ENCODE measurements at regions not wholly inside any gene's neighbourhood (a gene's known extent, or its start where the extent isn't known, plus 50 kb on each side); places are given as distances from the start of the nearest gene placed in this dataset.
A peak's percentile ranks its signal among the peaks of the same experiment; 100 is the strongest.

DNA sequence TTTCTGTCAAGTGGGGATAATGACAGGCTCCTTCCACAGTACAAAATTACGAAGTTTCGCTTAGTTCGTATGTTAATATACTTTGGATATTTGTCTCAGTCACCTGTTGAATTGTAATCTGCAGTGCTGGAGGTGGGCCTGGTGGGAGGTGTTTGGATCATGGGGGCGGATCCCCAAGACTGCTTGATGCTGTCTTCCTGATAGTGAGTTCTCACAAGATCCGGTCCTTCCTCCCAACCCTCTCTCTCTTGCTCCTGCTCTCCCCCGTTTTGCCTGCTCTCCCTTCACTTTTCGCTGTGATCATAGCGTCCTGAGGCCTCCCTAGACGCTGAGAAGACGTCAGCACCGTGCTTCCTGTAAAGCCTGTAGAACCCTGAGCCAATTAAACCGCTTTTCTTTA, 97.1 kb upstream of the EPB41L3 start:
- DNase-seq, result no peak

DNA sequence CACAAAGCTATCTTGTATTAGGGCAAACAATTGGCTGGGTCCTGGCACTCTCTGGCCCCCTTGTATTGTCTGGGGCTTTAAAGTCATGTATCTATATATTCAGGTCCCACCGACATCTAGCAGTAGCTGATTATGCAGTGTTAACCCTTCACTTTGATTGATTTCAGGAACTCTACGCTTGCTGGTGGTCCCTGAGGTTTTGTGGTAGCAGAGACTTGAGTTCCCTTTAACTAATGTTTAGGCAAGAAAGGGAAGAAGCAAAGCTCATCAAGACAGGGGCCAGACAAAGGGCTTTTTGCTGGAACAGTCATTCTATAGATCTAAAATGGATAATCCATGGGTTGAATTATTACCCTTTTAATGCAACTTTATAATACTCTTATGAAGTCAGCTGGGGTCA, 95.3 kb upstream of the EPB41L3 start:
- no peak for DNase-seq

DNA sequence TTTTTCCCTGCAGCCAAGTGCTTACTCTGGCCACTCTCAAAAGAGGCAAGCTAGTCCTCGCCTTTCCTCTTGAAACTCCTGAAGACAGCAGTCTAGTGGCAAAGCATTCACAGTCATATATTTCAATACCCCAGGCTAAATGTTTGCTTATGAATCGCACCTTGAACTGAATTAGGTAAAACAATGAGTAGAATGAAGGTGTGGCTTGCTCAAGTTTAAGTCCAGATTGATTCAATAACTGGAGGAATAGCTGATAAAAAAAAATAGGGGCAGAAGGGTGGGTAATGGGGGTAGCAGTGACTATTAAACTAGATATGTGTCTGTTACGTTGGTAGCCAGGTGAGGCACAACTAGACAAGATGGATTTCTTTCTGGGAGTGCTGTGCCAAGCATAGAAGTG, 88.2 kb upstream of the EPB41L3 start:
- DNase-seq, result no peak

DNA sequence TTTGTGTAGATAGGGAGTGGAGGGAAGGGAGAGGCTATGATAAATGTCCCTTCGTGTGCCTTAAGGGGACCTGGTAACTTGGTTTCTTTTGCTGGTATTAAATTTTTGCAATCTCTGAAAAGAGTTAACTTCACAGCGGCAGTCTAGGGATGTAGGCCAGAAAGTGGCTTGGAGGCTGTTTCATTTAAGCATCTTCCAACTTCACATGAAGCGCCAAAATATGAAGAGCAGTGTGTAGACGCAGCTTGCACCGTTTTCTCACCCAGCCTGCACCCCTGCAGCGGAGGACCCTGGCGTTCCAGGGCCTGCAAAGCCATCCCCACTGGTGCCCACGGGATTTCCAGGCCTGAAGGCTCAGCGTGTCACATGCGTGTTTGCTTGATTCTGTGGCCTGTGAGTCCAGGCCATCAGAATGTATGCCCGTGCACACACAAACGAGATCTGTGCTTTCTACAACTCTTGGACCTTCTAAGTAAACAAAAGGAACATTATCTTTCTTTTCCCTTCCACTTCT, 87.2 kb upstream of the EPB41L3 start:
- no peak for DNase-seq

DNA sequence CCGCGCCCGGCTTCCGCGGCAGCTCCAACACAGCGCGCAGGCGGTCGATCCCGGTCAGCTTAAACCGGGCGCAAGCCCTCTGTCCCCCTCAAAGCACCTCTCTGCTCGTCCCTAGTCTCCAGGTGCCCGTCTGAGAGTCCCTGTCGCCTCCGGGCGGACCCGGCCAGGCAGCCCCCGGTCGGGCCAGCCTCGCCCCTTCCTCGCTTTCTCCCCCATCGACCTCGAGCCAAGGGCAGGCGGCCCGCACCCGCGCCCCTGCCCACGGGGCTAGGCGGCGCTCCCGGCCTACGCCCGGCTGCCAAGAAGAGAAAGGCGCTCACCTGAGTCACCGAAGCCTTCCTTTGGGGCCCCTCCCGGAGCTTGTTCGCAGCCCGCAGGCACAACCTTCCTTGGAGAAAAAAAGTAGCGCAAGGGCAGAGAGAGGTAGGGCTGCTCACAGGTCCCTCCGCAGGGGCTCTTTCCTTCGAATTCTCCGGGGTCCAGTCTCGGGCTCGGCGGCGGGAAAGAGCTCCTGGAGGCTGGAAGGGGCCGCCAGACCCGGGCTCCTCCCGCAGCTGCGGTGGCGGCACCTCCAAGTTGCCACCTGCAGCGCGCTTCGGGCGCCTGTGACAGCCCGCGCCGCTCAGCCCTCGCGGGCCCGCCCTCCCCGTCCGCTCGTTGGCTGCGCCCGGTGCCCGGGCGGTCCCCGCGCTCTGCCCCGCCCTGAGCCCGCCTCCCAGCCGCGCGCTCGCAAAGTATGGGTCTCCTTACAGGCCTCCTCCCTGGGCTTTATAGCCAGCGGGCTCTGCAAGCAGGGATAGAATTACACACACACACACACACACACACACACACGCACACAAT, 86.5 kb upstream of the EPB41L3 start:
- peak; percentile 81 for DNase-seq

DNA sequence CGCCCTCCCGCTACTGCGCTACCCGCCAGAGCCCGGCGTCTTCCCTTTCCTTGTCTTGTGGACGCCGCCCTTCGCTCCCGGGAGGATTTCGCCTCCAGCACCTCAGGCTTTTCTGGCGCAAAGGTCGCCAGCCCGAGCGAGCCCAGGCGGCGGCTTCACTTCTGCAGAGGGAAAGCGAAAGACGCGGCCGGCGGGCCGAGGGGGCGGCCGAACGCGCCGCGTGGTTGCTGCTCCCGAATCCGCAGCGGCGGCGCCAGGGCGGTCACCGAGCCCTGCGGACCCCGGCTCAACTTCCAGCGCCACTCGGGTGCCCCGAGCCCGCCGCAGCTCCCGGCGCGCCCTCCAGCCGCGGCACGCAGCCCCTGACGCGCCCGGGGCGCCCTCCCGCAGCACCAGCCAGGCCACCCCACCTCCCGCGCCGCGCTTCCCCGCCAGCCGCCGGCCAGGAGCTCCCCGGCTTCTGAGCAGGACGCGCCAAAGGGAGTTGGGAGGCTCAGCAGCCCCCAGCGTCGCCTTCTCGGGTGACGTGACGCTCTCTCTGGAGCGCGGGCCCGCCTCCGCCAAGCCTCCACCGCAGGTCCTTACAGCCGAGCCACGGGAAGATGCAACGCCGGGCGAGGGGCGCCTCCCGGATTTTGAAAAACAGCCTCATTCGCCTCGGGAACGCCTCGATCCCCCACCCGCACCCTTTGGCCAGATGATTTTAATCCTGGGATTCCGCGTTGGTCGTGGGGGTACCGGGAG, 84.9 kb upstream of the EPB41L3 start:
- peak; percentile 43 for DNase-seq

DNA sequence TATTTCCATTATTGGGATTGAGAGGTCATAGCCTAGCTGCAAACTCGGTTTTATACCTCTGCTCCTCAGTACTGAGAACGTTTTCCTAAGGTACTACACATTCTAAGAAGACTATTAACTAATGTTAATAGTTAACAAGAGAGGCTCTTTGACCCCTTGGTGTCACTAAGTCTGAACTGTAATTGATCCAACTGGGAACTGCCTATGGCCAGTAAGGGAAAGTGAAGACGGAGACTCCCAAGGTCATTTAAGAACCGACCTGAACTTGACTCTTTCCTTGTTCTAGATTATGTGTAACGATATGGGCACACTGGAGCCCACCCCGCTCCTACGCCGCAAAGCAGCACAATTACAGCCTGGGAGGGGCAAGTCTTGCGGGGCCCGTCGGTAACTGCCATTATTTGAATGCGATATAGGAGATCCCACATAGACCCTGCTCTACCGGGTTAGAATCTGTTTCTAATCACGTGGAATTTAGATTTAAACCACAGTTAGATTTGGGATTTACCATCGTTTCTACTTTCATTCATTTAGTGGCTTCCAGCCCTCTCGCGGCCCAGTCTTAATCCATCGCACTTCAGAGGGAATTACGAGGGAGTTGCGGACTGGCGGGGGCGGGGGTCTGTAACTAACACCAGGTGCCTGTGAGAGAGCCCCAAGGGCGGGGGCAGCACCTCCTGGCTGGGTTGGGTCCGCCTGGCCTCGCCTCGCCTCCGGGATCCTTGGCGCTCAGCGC, 84.1 kb upstream of the EPB41L3 start:
- peak; percentile 19 for DNase-seq

DNA sequence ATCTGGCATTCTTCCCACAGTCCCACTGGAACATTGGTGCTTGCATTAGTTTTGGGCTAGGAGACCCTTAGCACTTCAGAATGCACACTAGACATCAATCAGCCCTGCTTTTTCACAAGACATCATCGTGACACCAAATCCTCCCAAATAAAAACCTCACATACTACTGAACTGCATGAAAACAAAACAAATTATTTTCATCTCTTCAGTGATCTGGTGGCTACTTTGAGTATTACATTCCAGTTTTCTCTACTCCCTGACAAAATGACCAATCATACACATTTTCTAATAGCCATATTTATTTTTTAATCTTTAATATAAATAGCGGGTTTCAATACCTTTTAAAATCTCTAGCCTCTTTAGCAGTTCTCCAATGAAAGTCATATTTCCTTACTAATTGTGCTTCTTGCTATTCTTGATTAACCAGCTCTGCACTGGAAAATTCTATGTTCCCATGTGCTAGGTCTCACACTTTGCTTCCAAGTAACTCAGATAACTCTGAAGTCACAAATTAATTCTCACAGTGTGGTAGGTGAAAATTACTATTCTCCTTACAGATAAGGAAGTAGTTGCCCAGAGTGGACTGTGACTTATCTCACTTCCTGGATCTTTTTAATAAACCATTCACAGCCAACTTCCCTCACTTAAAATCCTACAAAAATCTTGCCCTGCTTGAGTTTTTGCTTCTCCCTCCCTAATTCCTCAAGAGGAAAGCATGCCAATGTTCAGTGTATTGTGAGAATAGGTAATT, 82.5 kb upstream of the EPB41L3 start:
- no peak for DNase-seq

DNA sequence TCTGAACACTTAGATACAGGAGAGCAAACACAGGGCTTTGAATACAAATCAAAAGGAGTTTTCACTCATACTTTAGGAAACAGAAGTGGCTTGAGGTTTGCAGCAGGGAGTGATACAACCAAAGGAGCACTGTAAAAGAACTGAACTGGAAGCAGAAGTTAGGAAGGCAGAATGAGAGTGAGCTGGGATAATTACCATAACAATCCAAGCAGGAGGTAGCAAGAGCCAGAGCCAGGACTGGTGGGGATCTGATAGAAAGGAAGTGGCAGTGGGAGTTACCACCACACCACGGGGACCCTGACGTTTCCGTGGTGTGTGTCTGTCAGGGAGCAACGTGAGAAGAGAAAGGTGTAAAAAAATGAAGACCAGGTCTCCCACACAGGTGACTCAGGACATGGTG, 81.3 kb upstream of the EPB41L3 start:
- DNase-seq, result no peak

DNA sequence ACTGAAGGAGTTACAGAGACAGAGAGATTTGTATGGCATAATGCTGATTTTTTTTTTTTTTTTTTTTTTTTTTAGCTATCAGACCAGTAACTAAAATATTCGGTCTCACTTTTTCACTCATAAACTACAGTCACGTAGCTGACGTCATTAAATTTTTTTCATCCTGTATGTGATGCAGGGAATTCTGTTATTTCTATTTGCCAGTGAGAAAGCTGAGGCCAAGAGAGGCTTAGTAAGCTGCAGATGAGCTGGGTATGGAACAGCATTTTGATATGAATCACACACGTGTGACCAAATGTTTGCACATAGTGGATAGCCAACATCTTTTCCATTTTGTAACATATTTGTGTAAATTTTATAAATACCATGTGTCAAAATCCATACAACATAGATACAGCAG, 79.1 kb upstream of the EPB41L3 start:
- no peak for DNase-seq

DNA sequence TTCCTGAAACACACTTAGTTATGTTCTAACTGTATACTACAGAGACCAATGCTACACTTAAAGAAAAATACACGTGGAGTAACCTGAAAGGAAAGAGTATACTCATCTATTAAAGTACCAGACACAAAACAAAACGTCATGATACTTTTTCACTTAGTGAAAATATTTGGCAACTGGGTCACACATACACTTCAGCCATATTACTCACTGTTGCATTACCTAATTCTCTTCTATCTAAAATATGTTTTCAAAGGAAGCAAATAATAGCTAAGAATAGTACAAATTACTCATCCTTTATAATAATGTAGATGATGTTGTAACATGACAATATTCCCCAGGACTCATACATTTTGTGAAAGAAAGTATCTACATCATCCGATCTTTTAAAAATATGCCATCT, 76.5 kb upstream of the EPB41L3 start:
- no peak for DNase-seq

DNA sequence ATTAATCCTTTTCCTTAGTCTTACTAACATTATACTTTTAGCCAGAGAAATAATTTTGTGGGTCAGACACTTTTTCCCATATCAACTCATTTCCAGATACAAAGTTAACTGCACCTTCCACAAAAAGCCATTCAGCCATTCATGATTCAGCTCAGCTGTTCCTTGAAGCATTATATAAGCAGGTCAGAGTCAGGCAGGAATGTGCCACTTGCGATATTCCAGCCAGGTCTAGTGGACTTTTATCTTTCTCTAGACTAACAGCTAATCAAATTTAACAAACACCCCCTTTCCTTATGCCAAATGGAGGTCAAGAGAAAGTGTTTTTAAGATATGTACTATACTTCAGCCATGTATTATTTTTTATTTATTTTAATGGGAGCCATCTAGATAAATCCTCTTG, 75.6 kb upstream of the EPB41L3 start:
- no peak for DNase-seq

DNA sequence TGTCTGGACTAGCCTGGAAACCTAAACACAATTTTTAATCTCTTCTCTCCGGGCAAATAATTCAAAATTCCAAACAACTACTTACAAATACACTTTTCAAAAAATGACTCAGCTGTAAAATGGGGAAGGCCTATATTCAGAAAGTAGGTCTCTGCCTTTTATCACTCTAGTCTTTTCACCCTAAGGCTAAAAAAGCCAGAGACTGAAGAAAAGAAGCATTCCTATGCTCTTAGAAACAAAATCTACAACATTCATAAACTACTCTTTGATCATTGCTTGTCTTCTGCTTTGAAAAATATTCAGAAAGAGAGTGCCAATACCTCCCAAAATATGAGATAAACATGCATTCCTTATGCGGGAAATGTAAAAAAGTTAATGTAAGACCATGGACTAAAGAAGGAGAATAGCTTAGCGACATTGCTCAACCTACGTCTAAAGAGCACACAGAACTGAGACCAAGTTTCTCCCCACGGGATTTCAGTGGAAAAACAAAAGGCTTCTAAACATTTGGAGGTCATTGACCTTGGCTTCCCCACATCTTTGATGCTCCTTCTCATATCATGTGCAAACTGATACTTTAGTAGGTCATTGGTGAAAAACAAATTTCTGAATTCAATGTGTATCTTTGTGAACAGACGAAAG, 74.4 kb upstream of the EPB41L3 start:
- DNase-seq, result no peak

DNA sequence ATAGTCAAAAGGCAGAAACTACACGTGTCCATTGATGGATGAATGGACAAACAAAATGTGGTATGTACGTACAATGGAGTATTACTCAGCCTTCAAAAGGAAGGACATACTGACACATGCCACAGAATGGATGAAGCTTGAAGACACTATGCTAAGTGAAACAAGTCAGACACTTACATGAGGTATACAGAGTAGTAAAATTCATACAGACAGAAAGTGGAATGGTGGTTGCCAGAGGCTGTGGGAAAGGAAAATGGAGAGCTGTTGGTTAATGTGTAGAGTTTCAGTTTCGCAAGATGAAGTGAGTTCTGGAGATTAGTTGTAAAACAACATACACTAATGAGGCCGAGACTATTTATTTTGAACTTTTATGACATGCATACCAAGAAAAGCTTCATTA, 67.4 kb upstream of the EPB41L3 start:
- DNase-seq, result no peak

DNA sequence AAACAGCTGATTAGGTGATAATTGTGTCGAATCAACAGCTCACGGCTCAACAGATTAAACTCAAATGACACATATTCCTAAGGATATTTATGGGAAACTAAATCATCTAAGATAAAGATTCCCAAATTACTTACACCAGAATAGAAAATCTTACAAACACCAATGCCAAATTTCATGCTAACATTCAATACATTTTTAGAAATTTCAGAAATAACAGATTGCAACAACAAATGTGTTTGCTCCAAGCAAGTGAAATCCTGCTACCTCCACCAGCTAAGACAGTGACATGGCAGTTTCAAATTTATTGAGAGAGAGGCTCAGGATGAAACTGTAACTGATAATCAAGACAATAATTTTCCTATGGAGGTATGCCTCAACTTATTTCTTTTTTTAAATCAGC, 65.0 kb upstream of the EPB41L3 start:
- DNase-seq, result no peak

DNA sequence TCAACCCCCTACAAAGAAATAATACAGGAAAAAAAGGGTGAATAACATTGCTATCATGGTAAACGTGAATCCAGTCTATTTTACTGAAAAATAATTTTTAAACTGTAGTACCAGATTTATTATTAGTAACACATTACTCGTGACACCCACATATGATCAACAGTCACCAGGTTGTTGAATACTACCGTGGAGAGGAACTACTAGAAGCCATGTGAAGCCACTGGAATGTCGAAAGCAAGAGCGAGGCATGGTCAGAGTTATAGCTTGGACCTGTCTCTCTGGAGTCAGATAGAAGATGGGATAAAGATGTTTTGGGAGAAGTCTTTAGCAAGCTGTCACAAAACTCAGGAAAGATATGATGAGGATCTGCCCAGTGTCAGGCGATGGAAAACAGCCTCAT, 63.2 kb upstream of the EPB41L3 start:
- DNase-seq, result no peak

DNA sequence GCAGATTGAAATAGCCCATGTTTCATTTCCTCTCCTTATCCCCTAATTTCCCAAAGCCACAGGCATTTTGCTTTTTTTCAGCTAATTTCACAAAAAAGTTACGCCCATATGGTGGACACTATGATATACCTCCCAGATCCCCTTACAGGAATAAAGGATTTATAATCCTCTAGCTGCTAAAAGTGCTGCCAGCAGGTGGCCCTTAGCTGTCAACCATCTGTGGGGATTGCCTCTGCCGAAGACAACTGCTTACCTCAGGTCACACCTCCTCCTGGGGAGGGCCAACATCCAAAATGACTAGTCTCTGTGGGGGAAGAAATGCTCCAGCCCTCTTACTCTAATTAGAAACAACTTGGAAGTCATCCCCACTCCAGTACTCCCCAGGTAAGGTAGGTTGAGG, 61.0 kb upstream of the EPB41L3 start:
- no peak for DNase-seq

DNA sequence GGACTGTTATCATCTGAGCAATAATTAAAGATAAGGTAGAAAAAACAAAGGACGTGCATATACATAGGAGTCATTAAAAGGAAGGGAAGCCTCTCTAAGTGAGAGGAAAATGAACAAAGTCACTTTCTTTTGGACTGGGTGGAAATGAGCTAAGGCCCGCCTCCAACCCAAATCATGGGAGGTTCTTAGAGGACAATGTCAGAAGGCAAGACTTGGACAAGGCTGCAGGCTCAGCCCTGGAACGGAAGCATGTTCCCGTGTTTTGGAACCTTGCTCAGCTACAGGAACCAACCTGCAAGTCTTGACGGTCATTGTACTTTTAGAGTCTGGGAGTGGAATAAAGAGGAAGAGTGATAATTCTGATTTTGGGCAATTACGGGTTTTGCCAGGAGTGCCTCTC, 59.4 kb upstream of the EPB41L3 start:
- no peak for DNase-seq

DNA sequence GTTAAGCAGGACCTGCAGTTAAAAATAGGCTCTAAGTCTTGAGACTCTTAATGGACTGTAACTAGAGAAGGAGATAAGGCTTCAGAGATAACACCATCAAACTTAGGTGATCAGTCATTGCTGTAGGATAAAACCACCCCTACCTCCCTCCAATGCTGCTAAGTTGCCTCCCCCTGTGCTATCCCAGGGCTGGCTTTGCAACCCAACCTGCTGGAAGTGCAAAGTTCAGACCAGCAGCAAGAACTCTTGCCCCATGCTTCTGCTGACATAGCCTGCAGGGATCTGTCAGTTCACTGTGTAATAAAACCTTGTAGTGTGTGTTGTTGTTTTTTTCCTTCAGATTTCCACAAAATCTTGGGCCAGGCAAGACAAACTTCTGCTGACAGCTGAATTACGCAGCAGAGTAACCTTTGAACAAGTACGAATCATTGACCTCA, 57.4 kb upstream of the EPB41L3 start:
- DNase-seq, result no peak

DNA sequence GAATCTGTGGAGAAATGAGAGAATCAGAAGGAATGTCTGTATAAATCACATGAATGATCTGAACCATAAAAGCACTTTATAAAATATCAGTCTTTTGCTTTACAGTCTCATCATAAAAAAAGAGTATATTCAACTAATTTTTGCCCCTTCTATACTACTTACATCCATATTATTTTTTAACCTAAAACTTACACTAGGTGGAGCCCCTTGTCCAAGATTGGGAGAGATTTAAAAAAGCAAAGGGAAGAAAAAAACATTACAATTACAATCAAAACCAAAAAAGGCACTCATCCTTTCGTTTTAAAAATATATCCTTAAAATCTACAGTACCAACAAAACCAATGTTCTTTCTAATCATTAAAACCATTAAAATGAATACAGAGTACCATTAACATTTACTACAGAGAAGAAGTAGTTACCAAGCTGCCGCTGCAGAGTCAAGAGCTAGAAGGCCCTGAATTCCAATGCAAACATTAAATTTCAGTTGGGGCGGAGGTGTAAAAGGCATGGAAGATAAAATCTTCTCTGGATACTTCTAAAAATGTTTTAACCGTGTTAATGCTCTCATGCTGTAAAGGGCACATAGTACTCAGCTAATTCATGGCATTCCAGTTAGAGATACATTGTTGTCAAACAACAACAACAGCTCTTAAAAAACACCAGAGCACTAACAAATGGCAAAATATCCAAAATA, 56.7 kb upstream of the EPB41L3 start:
- DNase-seq, result no peak

DNA sequence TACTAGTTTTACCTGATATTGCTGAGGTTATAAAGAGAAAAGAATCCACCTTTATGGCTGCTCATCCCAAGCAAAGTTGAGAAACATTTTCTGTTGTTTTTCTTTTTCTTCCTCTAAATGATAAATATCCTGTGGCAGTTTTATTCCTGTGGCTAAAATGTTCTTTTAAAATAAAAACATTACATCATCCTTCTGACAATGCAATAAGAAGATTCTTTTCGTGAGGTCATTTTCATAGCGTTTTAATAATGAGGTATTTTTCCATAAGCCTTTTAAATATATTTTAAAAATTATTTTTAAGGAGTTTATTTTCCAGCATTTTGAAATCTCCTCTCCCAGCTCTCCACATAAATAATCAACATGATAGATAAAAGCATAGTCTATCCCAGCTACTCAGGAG, 52.8 kb upstream of the EPB41L3 start:
- no peak for DNase-seq

Measured in renal pelvis (tissue), 1 donor.